T-helper 1 cell treated with Interleukin-12 subunit alpha and Interleukin-12 subunit beta and Interleukin-4 antibody, amounts not matched to agents 30 ng/mL and 1 ng/mL, for 36 hours (primary cell): ENCODE measurements at regions not wholly inside any gene's neighbourhood (a gene's known extent, or its start where the extent isn't known, plus 50 kb on each side); places are given as distances from the start of the nearest gene placed in this dataset.

ENCODE experiments used
- intact Hi-C: fragments of 100-400 bp; cut with micrococcal nuclease; formaldehyde crosslinking; loops from one replicate; pipeline ENCODE4 v1.15.1; 2024

DNA sequence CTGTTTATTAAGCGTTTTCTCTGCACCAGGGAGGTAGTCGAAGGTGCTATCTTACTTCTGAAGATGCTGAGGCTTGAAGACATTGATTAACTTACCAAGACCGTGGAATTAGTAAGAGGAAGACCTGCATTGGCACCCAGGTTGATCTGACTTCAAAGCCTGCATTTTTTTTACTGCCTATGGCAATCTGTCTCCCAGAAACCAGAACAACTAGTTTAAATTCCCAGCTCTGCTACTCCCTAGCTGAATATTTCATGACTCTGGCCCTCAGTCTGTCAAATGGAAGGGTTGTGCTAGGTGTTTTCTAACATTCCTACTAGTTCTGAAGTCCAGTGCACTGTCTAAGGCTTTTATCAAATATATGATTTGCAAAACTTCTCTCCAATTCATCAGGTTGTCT is 52.0 kb upstream of the GRAMD1B start:
- intact Hi-C loops, result no loop called here

GRCh38 chr11:123377355-123377754 is 52.7 kb upstream of the GRAMD1B start:
- intact Hi-C loops, result no loop called here

DNA sequence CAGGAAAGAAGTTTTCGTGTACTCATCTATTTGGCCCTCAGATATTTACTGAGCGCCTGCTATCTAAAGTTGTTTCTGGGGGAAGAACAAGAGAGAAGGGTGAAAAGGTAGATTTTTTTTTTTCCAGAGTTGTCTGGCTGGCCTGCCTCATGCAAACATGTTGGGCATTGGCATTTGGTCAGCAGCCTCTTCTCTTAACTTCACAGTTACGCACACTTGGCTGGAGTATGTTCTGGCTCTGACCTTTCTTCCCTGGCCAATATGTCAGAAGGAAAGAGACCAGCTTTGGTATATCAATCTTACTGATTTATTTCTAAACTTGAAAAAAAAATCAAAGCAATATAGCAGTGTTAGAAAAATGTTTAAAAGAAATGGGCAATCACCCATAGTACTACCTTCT is 54.2 kb upstream of the GRAMD1B start:
- intact Hi-C loops, result no loop called here

DNA sequence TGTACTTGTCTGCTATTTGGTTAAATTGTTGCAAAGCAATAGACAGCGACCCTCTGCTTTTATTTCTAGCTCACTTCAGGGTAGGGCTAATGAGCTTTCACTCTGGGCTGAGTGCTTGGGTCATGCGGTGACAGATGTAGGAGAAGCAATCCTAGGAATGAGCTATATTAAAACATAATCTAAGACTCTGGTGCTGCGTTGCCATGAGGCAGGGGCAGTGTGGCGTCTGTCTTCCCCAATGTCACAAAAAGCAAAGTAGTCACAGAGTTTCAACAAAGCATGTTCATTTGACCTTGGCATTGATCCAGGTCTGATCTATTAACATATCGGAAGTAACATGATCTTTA is 55.5 kb upstream of the GRAMD1B start:
- intact Hi-C loops, result no loop called here

GRCh38 chr11:123373754-123374621 is 56.1 kb upstream of the GRAMD1B start:
- intact Hi-C loops, result loop anchor here (1.0 kb wide), 1 partner anchor 7 kb away; no protein-coding TSS in a partner anchor

DNA sequence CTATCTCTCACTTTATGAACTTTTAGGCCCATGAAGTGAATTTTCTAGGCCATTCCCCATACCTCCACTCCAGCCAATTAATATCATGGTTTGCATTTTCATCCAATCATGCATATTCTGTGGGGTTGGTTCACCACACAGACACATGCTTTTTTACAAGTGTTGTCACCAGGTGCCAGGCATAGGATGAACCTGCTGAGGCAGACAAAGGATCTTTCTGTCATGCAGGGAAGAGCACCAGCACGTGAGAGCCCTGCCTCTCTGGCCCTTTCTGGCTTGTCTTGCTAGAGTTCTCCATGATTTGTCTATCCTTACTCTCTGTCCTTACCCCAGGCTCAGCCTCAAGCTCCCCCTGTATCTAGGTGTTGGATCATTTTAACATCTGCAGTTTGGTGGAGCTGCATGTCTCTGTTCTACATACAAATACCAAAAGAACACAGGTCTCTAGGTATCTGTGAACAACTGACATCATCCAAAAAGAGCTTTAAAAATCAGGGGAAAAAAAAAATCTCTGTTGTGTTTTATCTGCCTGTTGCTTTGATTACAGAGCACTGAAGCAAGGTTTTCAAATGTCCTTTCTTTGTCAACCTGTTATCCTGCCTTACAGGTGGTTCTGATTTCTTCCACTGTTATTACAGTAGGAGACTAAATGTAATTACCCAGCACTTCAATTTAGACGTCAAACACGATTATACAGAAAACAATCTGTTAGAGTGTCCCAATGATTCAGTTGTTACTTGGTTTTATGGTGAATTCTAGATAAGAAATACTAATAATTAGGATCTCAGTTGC is 58.4 kb upstream of the GRAMD1B start:
- intact Hi-C loops, result loop anchor here (1.0 kb wide), 1 partner anchor 8 kb away; no protein-coding TSS in a partner anchor

DNA sequence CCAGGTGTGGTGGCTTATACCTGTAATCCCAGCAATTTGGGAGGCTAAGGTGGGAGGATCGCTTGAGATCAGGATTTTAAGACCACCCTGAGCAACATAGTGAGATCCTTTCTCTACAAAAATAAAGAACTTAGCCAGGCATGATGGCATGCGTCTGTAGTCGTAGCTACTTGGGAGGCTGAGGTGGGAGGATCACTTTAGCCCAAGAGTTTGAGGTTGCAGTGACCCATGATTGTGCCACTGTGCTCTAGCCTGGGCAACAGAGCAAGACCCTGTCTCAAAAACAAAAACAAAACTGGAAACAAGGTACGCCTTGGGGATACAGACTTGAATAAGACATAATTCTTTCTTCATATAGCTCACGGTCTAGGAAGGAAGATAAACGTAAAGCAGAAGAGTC is 63.1 kb upstream of the GRAMD1B start:
- intact Hi-C loops, result no loop called here

- intact Hi-C loops, result no loop called here
Observed at GRCh38 chr11:123365955-123366354, 64.1 kb upstream of the GRAMD1B start.

DNA sequence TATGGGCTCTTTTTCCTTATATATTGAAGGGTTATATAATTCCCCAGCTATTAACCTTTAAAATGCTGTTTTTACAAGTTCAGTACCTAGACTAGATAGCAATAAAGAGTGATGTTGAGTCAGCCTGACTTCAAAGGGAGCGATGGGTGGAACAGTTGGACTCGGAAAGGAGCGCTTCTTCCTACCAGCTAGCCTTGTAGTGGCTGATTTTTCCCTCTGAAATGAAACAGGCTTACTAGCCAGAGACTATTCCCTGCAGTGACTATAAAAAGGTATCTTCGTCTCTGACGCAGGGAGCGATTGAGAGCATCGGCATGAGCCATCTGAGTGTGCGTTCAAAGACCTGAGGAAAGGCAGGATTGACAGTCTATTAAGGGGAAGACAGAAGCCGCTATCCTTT is 66.0 kb upstream of the GRAMD1B start:
- intact Hi-C loops, result no loop called here

DNA sequence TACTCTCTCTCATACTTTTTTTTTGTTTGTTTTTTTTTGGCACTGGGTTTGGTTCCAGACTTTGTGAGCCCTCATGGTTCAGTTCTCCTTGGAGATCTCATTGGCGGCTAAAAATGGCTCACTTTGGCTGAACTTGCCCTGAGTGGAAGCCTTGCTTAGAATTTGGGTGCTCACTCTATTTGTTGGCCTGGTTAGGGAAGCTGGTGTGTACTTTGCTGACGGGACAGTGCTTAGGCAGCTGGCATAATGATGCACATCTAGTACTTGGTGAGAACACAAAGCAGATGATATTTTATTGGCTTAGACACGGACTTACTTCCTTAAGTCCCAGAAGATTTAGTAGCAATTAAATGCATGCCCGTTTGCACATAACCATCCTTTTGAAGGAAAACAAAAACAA is 66.5 kb upstream of the GRAMD1B start:
- intact Hi-C loops, result loop anchor here (1.0 kb wide), 1 partner anchor 8 kb away; no protein-coding TSS in a partner anchor

- intact Hi-C loops, result loop anchor here (1.0 kb wide), 1 partner anchor 8 kb away; no protein-coding TSS in a partner anchor
Observed at GRCh38 chr11:123362941-123363340, 67.1 kb upstream of the GRAMD1B start.

GRCh38 chr11:123362186-123362585 is 67.9 kb upstream of the GRAMD1B start:
- intact Hi-C loops, result no loop called here

GRCh38 chr11:123361110-123361509 is 69.0 kb upstream of the GRAMD1B start:
- intact Hi-C loops, result no loop called here

DNA sequence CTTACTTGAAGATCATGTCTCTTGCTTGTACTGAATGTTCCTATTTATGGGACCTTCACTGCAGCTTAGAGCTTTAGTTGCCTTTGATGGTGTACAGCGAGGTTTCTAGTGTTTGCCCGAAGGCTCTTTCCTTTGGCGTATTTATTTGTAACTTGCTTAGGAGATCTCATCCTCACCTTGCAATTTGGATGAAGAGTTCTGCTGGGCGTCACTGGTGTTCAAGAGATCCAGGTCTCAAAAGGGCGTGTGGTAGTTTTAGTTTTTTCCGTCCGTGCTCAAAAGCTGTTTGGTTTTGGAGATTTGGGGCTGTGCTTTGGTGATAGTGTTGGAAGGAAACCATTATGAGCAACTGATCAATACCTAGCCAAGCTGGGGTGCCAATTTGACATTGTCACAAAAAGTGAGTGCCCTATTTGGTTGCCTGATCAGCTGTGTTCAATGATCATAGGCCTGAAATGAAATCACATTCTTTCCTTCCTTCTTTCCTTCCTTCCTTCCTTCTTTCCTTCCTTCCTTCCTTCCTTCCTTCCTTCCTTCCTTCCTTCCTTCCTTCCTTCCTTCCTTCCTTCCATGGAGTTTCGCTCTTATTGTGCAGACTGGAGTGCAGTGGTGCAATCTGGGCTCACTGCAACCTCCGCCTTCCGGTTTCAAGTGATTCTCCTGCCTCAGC is 69.7 kb upstream of the GRAMD1B start:
- intact Hi-C loops, result no loop called here

DNA sequence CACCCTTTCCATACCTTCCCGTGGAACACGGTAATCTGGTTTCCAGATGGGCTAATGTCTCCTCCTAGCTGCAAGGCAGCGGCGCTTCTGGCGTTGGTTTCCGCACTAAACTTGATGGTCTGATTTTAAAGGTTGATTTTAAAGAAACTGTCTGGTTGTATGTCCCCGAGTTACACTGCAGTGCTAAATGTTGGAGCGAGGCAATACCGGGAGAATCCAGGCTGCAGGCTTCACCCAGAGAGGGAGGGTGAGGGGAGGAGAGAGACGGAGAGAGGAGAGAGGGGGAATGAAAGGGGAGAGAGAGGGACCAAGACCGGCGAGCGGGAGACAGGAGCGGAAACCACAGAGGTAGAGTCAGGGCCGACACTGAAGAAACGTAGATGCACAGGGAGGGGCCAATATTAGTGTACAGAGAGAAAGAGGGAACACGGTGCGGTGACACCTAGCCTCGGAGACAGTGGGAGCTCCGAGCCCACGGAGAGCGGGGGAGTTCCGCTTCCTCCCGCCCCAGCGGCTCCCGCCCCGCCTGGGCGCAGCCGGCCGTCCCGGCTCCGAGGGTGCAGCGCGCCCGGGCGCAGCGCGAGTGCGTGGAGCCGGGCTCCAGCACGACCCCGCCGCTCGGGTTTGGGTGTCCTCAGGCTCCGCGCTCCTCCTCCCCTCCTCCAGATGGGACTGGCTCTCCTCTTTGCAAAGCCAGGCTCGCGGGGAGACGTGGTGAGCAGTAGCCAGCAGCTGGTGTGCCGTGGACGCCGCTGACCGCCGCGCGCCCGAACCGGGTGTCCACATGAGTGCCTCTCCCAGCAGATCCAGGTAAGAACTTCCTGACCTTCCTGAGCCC is 71.9 kb upstream of the GRAMD1B start:
- intact Hi-C loops, result loop anchor here (1.0 to 2.0 kb wide), 7 partner anchors 23 to 247 kb away; partner anchors contain the start of gene GRAMD1B

- intact Hi-C loops, result no loop called here
Observed at GRCh38 chr11:123357353-123357989, 72.6 kb upstream of the GRAMD1B start.

- intact Hi-C loops, result no loop called here
Observed at GRCh38 chr11:123356539-123356938, 73.5 kb upstream of the GRAMD1B start.

- intact Hi-C loops, result no loop called here
Observed at GRCh38 chr11:123354371-123354975, 75.6 kb upstream of the GRAMD1B start.

GRCh38 chr11:123351375-123351774 is 78.7 kb upstream of the GRAMD1B start:
- intact Hi-C loops, result no loop called here

GRCh38 chr11:123349382-123349781 is 80.7 kb upstream of the GRAMD1B start:
- intact Hi-C loops, result no loop called here
